Loucy (cell line): ENCODE measurements at regions not wholly inside any gene's neighbourhood (a gene's known extent, or its start where the extent isn't known, plus 50 kb on each side); places are given as distances from the start of the nearest gene placed in this dataset.

Experiments used
- EZH2phosphoT487 ChIP-seq: fragments of 200-600 bp; IDR thresholded peaks from 2 replicates; pipeline ENCODE4 v1.6.1; 2018; ENCODE audit warnings: antibody characterized with exemption, mild to moderate bottlenecking, moderate library complexity, borderline replicate concordance
- TF ChIP-seq, protein P1 (sequence below): fragments of 200-600 bp; sonication (generic); conservative IDR thresholded peaks from 2 replicates; pipeline ENCODE4 v1.5.1; 2014; ENCODE audit warnings: mild to moderate bottlenecking, antibody characterized with exemption, low read length

DNA sequence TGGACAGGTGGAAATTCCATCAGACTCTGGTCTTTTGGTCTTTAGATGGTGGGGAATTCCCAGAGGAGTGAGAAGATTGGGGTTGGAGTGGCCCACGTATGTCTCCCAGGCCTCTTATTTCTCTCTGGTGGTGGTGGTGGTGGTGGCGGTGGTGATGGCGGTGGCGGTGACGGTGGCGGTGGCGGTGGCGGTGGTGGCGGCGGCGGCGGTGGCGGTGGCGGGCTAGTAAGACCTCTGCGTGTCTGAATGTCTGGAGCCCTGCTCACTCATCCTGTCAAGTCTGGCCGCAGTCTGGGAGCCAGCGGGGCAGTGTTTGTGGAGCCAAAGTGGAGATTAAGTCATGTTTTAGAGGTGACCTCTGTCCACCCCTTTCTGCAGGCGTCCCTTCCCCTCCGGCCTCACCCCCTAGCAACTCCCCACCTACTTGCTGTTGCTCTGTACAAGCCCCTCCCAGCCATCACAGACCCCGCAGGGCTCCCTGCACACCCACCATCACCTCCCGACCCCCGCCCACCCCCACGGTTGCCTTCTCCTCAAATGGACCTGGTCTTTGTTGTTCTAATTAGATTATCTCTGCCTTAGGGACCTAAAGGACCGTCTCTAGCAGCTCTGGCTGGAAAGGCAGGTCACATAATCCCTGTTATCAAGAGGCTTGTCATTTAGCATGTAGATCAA, 165.0 kb upstream of the TBX20 start:
- TF ChIP-seq, protein P1, sequence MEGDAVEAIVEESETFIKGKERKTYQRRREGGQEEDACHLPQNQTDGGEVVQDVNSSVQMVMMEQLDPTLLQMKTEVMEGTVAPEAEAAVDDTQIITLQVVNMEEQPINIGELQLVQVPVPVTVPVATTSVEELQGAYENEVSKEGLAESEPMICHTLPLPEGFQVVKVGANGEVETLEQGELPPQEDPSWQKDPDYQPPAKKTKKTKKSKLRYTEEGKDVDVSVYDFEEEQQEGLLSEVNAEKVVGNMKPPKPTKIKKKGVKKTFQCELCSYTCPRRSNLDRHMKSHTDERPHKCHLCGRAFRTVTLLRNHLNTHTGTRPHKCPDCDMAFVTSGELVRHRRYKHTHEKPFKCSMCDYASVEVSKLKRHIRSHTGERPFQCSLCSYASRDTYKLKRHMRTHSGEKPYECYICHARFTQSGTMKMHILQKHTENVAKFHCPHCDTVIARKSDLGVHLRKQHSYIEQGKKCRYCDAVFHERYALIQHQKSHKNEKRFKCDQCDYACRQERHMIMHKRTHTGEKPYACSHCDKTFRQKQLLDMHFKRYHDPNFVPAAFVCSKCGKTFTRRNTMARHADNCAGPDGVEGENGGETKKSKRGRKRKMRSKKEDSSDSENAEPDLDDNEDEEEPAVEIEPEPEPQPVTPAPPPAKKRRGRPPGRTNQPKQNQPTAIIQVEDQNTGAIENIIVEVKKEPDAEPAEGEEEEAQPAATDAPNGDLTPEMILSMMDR, result no peak
- no peak for TF ChIP-seq EZH2phosphoT487
